ENCODE measurements at regions not wholly inside any gene's neighbourhood (a gene's known extent, or its start where the extent isn't known, plus 50 kb on each side); places are given as distances from the start of the nearest gene placed in this dataset.

GRCh38 chr7:45980181-45980905 is 59.3 kb upstream of the IGFBP3 start:
- DNase-seq (ENCODE audit: low read depth) = peak; percentile 57

GRCh38 chr7:45979275-45980180 is 58.5 kb upstream of the IGFBP3 start:
- H3K4me3 ChIP-seq (ENCODE audit: low read depth, low read length) = no peak overlapping the region
- no peak for DNase-seq (ENCODE audit: low read depth)
- no peak for TF ChIP-seq CTCF (conservative IDR thresholded peaks at IDR 0.05; ENCODE audit: low read depth, low read length)

More at GRCh38 chr7:45980181-45980905, 59.3 kb upstream of the IGFBP3 start:
- TF ChIP-seq CTCF (conservative IDR thresholded peaks at IDR 0.05; ENCODE audit: low read depth, low read length) = peak; percentile 33
- H3K4me3 ChIP-seq (ENCODE audit: low read depth, low read length) = no peak overlapping the region

- peak; percentile 11 for DNase-seq (ENCODE audit: low read depth)
- TF ChIP-seq CTCF (conservative IDR thresholded peaks at IDR 0.05; ENCODE audit: low read depth, low read length) = no peak
- H3K4me3 ChIP-seq (ENCODE audit: low read depth, low read length) = no peak overlapping the region
These were observed 57.7 kb upstream of the IGFBP3 start for GRCh38 chr7:45978731-45979211.

GRCh38 chr7:45978010-45978681 is 57.1 kb upstream of the IGFBP3 start:
- DNase-seq (ENCODE audit: low read depth) = peak; percentile 94
- TF ChIP-seq CTCF (conservative IDR thresholded peaks at IDR 0.05; ENCODE audit: low read depth, low read length) = no peak
- peak overlapping the region; percentile 9 for H3K4me3 ChIP-seq (ENCODE audit: low read depth, low read length)

GRCh38 chr7:45977256-45977780 is 56.2 kb upstream of the IGFBP3 start:
- no peak for DNase-seq (ENCODE audit: low read depth)
- no peak overlapping the region for H3K4me3 ChIP-seq (ENCODE audit: low read depth, low read length)
- TF ChIP-seq CTCF (conservative IDR thresholded peaks at IDR 0.05; ENCODE audit: low read depth, low read length) = no peak

GRCh38 chr7:45976485-45976856 is 55.4 kb upstream of the IGFBP3 start:
- H3K4me3 ChIP-seq (ENCODE audit: low read depth, low read length) = no peak overlapping the region
- DNase-seq (ENCODE audit: low read depth) = no peak
- TF ChIP-seq CTCF (conservative IDR thresholded peaks at IDR 0.05; ENCODE audit: low read depth, low read length) = no peak
